NAMALWA (cell line): ENCODE measurements at regions not wholly inside any gene's neighbourhood (a gene's known extent, or its start where the extent isn't known, plus 50 kb on each side); places are given as distances from the start of the nearest gene placed in this dataset.
"Not testable (repeated sequence)": the region's sequence is repeated elsewhere in the genome, so short reads cannot be mapped to it uniquely, and the experiment has no call there.

Experiments used
- DNase-seq: peaks from one replicate; pipeline ENCODE4 v3.0.0-alpha.2; 2015; ENCODE audit warnings: low spot score

GRCh38 chrX:1852082-1852481 is 237.2 kb downstream of the ASMT start:
- DNase-seq, result no peak

DNA sequence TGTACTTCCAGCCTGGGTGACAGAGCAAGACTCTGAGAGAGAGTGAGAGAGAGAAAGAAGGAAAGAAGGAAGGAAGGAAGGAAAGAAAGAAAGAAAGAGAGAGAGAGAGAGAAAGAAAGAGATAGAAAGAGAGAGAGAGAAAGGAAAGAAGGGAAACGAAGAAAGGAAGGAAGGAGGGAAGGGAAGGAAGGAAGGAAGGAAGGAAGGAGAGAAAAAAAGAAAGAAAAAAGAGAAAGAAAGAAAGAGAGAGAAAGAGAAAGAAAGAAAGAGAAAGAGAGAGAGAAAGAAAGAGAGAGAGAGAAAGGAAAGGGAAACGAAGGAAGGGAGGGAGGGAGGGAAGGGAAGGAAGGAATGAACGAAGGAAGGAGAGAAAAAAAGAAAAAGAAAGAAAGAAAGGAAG is 238.6 kb downstream of the ASMT start:
- no peak for DNase-seq

DNA sequence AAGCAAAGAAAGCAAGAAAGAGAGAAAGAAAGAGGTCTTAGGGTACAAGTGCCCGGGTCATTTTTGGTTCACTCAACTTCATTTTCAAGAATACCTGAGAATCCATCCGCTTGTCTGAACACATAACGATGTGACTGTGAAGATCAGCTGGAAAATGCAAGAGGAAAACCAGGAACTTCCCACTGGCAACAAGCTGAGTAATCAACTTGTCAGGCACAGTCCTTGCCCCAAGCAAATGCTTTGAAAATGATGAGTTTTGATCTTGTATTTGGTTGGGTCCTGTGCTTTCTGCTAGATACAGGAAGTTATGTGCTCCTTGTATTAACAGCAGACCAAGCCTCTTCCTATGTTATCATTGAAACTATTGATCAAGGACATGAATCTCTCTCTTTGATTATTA is 239.1 kb downstream of the ASMT start:
- DNase-seq, result no peak

DNA sequence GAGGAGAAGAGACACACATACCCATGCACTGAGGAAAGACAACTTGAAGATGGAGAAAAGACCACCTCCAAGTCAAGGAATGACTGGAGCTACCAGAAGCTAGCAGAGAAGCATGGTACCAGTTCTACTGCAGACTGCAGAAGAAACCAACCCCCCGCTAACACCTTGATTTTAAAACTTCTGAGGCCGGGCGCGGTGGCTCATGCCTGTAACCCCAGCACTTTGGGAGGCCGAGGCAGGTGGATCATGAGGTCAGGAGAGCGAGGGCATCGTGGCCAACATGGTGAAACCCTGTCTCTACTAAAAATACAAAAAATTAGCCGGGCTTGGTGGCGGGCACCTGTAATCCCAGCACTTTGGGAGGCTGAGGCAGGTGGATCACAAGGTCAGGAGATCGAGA is 240.0 kb downstream of the ASMT start:
- not testable (repeated sequence) for DNase-seq

DNA sequence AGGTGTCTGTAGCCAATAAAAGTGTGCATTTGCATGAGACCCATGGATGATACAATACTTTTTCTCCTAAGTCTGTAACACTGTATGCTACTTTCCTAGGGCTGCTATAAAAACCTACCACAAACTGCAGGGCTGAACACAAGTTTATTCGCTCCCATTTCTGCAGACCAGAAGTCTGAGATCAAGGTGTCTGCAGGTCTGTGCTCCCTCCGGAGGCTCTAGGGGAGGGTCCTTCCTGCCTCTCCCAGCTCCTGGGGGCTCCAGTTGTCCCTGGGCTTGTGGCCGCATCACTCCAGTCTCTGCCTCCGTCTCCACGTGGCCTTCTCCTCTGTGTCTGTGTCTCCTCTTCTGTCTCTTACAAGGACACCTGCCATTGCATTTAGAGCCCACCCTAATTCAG is 244.4 kb downstream of the ASMT start:
- DNase-seq, result not testable (repeated sequence)

- no peak for DNase-seq
These were observed 246.2 kb downstream of the ASMT start for GRCh38 chrX:1860936-1861594.

DNA sequence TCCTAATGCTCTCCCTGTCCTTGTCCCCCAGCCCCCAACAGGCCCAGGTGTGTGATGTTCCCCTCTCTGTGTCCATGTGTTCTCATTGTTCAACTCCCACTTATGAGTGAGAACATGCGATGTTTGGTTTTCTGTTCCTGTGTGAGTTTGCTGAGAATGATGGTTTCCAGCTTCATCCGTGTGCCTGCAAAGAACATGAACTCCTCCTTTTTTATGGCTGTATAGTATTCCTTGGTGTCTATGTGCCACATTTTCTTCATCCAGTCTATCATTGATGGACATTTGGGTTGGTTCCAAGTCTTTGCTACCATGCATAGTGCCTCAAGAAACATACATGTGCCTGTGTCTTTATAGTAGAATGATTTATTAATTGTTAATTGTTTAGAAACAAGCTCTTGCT is 249.1 kb downstream of the ASMT start:
- not testable (repeated sequence) for DNase-seq

GRCh38 chrX:1870421-1870820 is 255.6 kb downstream of the ASMT start:
- no peak for DNase-seq

GRCh38 chrX:1871887-1872286 is 257.0 kb downstream of the ASMT start:
- DNase-seq, result no peak

- DNase-seq, result no peak
These were observed 258.8 kb downstream of the ASMT start for GRCh38 chrX:1873671-1874070.

DNA sequence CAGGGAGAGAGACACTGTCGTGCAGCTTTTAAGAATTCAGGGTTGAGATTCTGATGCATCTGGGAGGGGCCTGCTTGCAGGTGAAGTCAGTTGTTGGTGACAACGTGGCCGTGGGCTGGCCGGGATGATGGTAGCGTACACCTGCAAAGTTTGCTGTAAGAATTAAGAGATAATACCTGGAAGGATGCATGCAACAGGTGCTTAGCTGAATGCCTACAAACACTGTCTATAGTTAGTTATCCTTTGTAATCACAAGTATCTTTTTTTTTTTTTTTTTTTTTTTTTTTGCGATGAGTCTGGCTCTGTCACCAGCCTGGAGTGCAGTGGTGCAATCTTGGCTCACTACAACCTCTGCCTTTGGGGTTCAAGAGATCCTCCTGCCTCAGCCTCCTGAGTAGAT is 259.6 kb downstream of the ASMT start:
- no peak for DNase-seq

GRCh38 chrX:1874899-1875298 is 260.0 kb downstream of the ASMT start:
- no peak for DNase-seq

GRCh38 chrX:1876041-1876440 is 261.2 kb downstream of the ASMT start:
- DNase-seq, result no peak

GRCh38 chrX:1877780-1878179 is 262.9 kb downstream of the ASMT start:
- DNase-seq, result no peak

- DNase-seq, result not testable (repeated sequence)
These were observed 266.3 kb downstream of the ASMT start for GRCh38 chrX:1880884-1881817.

DNA sequence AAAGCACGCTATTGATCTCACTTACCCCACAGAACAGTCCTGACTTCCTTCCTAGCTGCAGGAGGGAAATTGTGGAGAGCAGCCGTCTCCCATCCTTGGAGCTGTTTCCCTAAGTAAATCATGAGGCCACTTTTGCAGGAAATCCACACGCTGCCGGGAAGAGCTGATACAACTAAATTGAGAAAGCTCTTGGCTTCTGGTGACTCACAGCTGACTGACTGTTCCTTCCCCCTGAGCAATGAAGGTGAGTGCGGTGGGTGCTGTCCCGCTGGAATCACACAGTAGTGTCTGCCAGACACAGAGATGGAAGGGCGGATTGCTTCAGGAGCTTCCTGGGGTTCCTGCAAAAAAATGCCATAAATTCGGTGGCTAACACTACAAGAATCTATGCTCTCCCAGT is 268.9 kb downstream of the ASMT start:
- no peak for DNase-seq

DNA sequence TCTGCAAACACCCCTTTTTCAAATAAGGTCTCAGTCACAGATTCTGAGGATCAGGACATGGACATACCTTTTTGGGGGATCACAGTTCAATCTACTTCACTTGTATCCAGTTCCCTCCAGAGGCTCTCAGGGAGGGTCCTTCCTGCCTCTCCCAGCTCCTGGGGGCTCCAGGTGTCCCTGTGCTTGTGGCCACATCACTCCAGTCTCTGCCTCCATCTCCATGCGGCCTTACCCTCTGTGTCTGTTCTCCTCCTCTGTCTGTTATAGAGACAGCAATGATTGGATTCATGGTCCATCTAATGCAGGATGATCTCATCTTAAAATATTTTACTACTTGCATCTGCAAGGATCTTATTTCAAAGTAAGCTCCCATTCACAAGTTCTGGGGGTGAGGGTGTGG is 269.6 kb downstream of the ASMT start:
- no peak for DNase-seq

GRCh38 chrX:1885116-1885515 is 270.3 kb downstream of the ASMT start:
- no peak for DNase-seq

- DNase-seq, result not testable (repeated sequence)
These were observed 273.4 kb downstream of the ASMT start for GRCh38 chrX:1888305-1888704.

DNA sequence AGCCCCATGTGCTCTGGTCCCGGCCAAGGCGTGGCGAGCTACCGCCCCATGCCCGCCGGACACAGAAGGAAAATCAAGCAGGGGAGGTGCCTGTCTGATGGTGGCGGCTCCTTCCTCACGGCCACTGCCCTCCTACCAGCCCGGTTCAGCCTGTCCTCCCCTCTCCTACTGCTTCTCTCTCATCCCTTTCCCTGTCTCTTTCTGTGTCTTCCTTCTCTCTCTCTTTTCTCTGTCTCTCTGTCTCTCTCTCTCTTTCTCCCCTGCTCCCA is 279.1 kb downstream of the ASMT start:
- no peak for DNase-seq

- no peak for DNase-seq
These were observed 279.9 kb downstream of the ASMT start for GRCh38 chrX:1894740-1895139.

GRCh38 chrX:1895583-1895982 is 280.7 kb downstream of the ASMT start:
- DNase-seq, result no peak

- DNase-seq, result no peak
These were observed 285.0 kb downstream of the ASMT start for GRCh38 chrX:1899841-1900240.

DNA sequence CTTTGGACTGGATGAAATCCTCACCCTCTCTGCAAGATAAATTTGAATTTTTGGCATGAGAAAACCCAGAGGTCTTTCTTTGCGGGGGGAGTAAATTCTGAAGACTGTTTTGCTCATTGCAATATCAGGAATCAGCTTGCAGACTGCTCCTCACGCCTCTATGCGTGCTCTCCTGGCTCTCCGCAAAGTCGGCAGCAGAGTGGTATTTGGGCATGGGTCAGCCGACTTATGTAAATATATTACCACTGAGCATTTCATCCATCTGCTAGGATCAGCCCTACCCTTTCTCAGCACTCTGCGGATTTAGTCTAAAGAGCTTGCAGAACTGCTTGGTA is 288.0 kb downstream of the ASMT start:
- no peak for DNase-seq
